Neural progenitor cell (in vitro differentiated cells): ENCODE measurements at regions not wholly inside any gene's neighbourhood (a gene's known extent, or its start where the extent isn't known, plus 50 kb on each side); places are given as distances from the start of the nearest gene placed in this dataset.

Source experiments
- CTCF ChIP-seq: fragments of 200-600 bp; sonication (generic); IDR thresholded peaks from 2 replicates; pipeline ENCODE4 v1.5.1; 2017; ENCODE audit warnings: antibody characterized with exemption, mild to moderate bottlenecking
- EZH2phosphoT487 ChIP-seq: fragments of 200-600 bp; sonication (generic); IDR thresholded peaks from 2 replicates; pipeline ENCODE4 v1.6.1; 2017; ENCODE audit warnings: antibody characterized with exemption

DNA sequence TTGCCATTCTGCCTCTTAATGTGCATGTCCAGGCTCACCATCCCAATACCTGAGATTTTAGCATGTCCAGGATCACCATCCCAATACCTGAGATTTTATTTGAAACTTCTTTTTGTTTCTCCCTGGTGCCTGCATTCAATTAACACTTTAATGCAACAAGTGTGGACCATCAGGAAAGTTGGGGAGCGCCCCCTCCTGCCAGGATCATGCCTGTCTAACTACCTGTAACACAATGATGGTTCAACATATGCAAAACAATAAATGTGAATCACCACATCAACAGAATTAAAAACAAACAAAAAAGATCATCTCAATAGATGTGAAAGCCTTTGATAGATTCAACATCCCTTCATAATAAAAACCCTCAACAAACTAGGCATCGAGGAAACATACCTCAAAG, 1359.5 kb upstream of the DIAPH2 start:
- TF ChIP-seq CTCF (peak; percentile 45), EZH2phosphoT487 (no peak)
